MCF 10A (cell line): ENCODE measurements at regions not wholly inside any gene's neighbourhood (a gene's known extent, or its start where the extent isn't known, plus 50 kb on each side); places are given as distances from the start of the nearest gene placed in this dataset.

Source experiments
- BruUV-seq: library from RNA; stranded (reverse); fragments of 400-500 nt; replicated peaks from 2 replicates; lab custom pipeline; 2021; lab: Mats Ljungman, UMichigan
- CTCF ChIA-PET: fragments of 300-600 bp; sonication (Branson Sonifier 250); formaldehyde crosslinking; extraction: SDS; loops from one replicate; lab custom pipeline; 2021; ENCODE audit warnings: antibody characterized with exemption, inconsistent platforms; lab: Yijun Ruan, JAX
- POLR2A ChIA-PET: fragments of 300-600, 350-650 bp; sonication (Branson Sonifier 250); formaldehyde crosslinking; extraction: SDS; loops from one replicate; lab custom pipeline; 2020; ENCODE audit warnings: antibody characterized with exemption, inconsistent platforms; lab: Yijun Ruan, JAX
- DNase-seq: peaks from one replicate; pipeline ENCODE4 v3.0.0-alpha.2; 2018; ENCODE audit not compliant: unreplicated experiment
- H3K27ac Mint-ChIP-seq: one replicate; pipeline ENCODE4 v1.8.0; 2022; ENCODE audit warnings: mild to moderate bottlenecking, low read depth, mixed read lengths; ENCODE audit not compliant: unreplicated experiment
- H3K27me3 Mint-ChIP-seq: one replicate; pipeline ENCODE4 v1.8.0; 2022; ENCODE audit warnings: mixed read lengths; ENCODE audit not compliant: insufficient read depth, unreplicated experiment
- H3K36me3 Mint-ChIP-seq: one replicate; pipeline ENCODE4 v1.8.0; 2022; ENCODE audit warnings: mild to moderate bottlenecking, moderate library complexity, mixed read lengths; ENCODE audit not compliant: insufficient read depth, unreplicated experiment
- H3K4me1 Mint-ChIP-seq: one replicate; pipeline ENCODE4 v1.8.0; 2022; ENCODE audit warnings: mixed read lengths; ENCODE audit not compliant: insufficient read depth, unreplicated experiment
- H3K4me3 Mint-ChIP-seq: one replicate; pipeline ENCODE4 v1.8.0; 2022; ENCODE audit warnings: mild to moderate bottlenecking, moderate library complexity, mixed read lengths; ENCODE audit not compliant: unreplicated experiment
- H3K9me3 Mint-ChIP-seq: one replicate; pipeline ENCODE4 v1.8.0; 2022; ENCODE audit warnings: mixed read lengths; ENCODE audit not compliant: unreplicated experiment
- intact Hi-C: fragments of 100-400 bp; cut with micrococcal nuclease; formaldehyde crosslinking; loops from 2 replicates; pipeline ENCODE4 v1.14.1; 2022
- TF ChIP-seq, protein P1 (sequence below): fragments of 200-600 bp; IDR thresholded peaks from one replicate; pipeline ENCODE4 v1.8.0; 2022; ENCODE audit warnings: antibody characterized with exemption, mild to moderate bottlenecking; ENCODE audit not compliant: unreplicated experiment

DNA sequence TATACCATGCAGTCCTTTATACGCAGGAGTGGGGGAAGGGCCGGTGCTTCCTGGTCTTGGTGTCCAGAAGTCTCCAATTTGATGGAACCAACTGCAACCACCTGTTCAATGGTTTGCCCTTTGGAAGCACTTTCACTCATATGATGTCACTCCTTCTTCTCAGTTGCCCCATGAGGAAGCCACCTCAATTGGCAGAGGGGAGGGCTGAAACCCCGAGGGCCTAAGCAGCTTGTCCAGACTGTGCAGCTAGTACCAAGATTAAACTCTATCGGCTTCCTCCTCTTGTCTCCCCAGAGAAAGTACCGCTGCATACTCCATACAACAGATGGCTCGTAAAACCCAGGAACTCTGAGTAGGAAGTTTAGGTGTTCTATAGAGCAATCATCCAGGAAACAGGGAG lies 789.4 kb downstream of the TYW1 start:
- no peak for DNase-seq
- intact Hi-C loops = no loop called here
- no TSS peak for BruUV-seq
- Mint-ChIP-seq H3K9me3 (peaks cover 43% of the 10 kb centered on the region), H3K27ac (no peak overlapping the region), H3K27me3 (no peaks in the 10 kb centered on the region), H3K4me3 (no peak overlapping the region), H3K4me1 (no peaks in the 10 kb centered on the region), H3K36me3 (no peaks in the 10 kb centered on the region)
- ChIA-PET CTCF (interaction anchor here (0.6 to 1.5 kb wide), 2 partner anchors 12 to 1014 kb away, joined by 3 to 4 read pairs; no protein-coding TSS in a partner anchor), POLR2A (no interaction called here)
- TF ChIP-seq, protein P1, sequence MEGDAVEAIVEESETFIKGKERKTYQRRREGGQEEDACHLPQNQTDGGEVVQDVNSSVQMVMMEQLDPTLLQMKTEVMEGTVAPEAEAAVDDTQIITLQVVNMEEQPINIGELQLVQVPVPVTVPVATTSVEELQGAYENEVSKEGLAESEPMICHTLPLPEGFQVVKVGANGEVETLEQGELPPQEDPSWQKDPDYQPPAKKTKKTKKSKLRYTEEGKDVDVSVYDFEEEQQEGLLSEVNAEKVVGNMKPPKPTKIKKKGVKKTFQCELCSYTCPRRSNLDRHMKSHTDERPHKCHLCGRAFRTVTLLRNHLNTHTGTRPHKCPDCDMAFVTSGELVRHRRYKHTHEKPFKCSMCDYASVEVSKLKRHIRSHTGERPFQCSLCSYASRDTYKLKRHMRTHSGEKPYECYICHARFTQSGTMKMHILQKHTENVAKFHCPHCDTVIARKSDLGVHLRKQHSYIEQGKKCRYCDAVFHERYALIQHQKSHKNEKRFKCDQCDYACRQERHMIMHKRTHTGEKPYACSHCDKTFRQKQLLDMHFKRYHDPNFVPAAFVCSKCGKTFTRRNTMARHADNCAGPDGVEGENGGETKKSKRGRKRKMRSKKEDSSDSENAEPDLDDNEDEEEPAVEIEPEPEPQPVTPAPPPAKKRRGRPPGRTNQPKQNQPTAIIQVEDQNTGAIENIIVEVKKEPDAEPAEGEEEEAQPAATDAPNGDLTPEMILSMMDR = no peak

DNA sequence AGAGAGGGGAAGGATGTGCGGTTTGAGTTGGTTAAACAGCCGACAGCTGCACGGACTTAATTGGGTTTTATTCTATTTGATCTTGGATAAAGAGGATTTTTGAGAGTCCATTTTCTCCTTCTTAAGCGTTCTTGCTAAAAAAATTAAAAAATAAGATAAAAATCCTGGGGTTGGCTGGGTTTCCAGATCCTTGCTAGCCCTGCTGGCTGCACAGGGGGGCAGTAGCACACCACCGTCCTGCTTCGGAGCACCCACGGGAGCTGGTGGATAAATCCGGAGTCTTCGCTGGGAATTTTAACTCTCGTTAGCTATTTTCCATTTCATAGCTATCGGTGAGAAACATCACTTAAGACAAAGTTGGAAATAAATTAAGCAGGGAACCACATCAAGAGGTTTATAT lies 792.0 kb downstream of the TYW1 start:
- DNase-seq = no peak
- Mint-ChIP-seq H3K27me3 (no peaks in the 10 kb centered on the region), H3K4me1 (no peaks in the 10 kb centered on the region), H3K4me3 (no peak overlapping the region), H3K27ac (no peak overlapping the region), H3K36me3 (no peaks in the 10 kb centered on the region), H3K9me3 (peaks cover 47% of the 10 kb centered on the region)
- CTCF ChIA-PET = no interaction called here
- TF ChIP-seq, protein P1 = no peak
- POLR2A ChIA-PET = no interaction called here
- intact Hi-C loops = no loop called here
- no TSS peak for BruUV-seq

DNA sequence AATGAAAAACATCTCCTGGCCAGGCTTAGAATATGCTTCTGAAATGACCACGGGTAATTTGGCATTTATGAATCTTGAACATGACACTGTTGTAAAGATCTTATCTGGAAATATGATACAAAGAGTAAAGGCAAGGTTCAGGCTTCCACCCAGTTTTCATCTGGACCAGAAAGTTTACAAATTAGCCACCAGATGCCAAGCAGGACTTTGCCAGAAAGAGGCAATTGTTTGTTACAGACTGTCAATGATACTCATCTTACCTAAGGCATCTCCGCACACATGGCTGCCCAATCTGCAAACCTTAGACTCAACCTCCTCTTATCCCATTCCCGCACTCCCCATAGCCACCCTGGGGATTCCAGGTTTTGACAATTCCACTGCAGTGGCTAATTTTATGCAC lies 795.3 kb downstream of the TYW1 start:
- CTCF ChIA-PET = no interaction called here
- Mint-ChIP-seq H3K27me3 (no peaks in the 10 kb centered on the region), H3K27ac (no peak overlapping the region), H3K9me3 (peaks cover 62% of the 10 kb centered on the region), H3K36me3 (no peaks in the 10 kb centered on the region), H3K4me1 (no peaks in the 10 kb centered on the region), H3K4me3 (no peak overlapping the region)
- POLR2A ChIA-PET = no interaction called here
- no peak for DNase-seq
- intact Hi-C loops = no loop called here
- TF ChIP-seq, protein P1 = no peak
- no TSS peak for BruUV-seq

DNA sequence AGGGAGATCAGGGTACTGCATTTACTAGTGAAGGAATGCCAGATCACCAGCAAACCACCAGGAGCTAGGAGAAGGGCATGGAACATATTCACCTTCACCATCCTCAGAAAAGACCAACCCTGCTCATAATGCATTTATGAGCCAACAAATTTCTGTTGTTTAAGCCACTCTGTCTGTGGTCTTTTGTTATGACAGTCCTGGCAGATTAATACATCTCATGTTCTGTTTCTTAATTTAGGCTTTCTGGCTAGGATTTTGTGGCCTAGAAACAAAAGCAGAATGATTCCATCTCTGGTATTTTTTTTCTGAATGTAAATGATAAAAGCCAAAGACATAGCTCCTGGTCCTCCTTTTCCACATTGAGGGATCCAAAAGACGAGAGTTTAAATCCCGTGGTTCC lies 797.9 kb downstream of the TYW1 start:
- CTCF ChIA-PET = interaction anchor here (0.6 kb wide), 1 partner anchor 226 kb away, joined by 3 read pairs; no protein-coding TSS in a partner anchor
- Mint-ChIP-seq H3K36me3 (no peaks in the 10 kb centered on the region), H3K4me3 (no peak overlapping the region), H3K4me1 (no peaks in the 10 kb centered on the region), H3K27me3 (no peaks in the 10 kb centered on the region), H3K9me3 (peaks cover 58% of the 10 kb centered on the region), H3K27ac (no peak overlapping the region)
- BruUV-seq = no TSS peak
- intact Hi-C loops = no loop called here
- no peak for DNase-seq
- POLR2A ChIA-PET = no interaction called here
- TF ChIP-seq, protein P1 = no peak
